GM19397 (cell line): ENCODE measurements at regions not wholly inside any gene's neighbourhood (a gene's known extent, or its start where the extent isn't known, plus 50 kb on each side); places are given as distances from the start of the nearest gene placed in this dataset.
A peak's percentile ranks its signal among the peaks of the same experiment; 100 is the strongest.

Source experiments
- ATAC-seq: cut with Tn5 transposase; IDR thresholded peaks from one replicate; pipeline ENCODE4 v1.9.1; 2021; ENCODE audit warnings: mild to moderate bottlenecking, moderate library complexity; ENCODE audit not compliant: unreplicated experiment

DNA sequence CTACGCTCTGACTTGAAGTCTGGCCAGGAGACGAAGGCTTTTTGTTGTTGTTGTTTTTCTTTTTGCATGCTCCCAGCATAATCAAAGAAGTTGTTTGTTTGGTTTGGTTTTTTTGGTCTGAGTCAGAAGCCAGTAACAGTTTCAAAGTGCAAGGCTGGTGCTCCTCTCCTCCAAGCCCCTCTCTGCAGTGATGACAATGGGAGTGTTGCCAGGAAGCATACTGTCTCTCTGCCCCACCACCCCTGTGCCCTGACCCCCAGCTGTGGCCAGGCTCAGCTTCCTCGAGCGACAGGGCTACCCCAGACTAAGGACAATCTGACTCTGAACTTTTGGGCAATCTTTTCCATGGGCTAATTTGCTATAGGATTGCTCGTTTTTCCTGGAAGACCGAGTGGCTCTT is 173.8 kb upstream of the PITX1 start:
- ATAC-seq: no peak

DNA sequence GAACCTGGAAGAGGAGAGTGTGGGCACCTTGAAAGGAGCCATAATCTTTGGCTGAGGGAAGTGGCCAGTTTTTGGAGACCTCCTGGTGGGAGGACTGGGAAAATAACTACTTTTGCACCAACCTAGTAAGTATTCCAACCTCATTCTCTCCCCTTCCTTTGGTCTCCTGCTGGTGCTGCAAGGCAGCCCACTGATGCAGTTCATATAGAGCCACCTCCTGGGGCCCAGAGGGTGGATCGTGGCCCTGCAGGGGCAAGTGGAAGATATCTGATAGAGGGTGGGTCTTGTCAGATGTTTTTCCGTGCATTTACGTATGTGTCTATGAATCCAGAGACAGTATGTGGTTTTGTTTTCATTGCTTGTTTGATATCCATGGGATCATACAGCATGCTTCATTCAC is 172.8 kb upstream of the PITX1 start:
- ATAC-seq: no peak

DNA sequence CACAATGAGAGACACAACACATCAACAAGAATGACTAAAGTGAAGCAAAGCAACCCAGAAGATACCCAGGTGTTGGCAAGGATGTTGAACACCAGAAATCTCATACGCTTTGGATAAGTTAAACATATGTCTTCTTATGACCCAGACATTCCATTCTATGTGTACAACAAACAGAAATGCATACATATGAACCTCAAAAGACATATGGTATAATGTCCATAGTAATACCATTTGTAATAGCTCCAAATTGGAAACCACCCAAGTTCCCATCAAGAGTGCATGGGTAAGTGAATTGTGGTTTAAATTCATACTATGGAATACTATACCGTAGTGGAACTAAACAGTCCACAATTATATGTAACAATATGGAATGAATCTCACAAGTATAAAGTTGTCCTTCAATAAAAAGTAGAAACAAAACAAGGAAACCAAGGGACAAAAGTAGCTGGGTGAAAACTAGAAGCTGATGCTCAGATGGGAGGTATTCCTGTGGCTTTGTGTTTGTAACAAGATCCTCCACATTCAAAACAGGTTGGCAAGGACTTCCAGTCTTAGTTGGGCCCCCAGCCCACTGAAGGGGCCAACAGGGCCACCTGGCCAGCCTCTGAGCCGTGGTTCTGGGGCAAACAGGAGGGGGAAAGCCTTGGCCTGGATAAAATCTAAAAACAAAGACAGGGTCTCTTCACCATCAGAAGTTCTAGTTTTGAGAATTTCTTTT is 171.8 kb upstream of the PITX1 start:
- ATAC-seq: no peak

GRCh38 chr5:135204151-135204600 is 170.1 kb upstream of the PITX1 start:
- no peak for ATAC-seq

GRCh38 chr5:135203593-135204036 is 169.6 kb upstream of the PITX1 start:
- ATAC-seq: no peak

DNA sequence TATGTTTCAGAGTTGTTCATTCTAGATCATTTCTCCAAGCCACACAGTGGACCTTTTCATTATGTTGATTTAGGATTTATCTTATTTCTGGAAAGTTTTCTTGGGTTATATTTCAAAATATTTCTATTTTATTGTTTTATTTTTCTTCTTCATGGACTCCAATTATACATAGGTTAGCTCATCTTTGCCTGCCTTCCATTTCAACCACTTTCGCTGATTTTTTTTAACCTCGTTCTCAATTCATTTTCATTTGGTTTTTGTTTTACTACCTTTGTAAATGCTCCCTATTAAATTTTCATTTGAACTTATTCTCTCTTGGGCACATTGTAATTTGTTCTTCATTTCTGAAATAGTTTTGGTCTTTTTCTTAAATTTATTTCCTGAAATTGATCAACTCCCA is 169.0 kb upstream of the PITX1 start:
- no peak for ATAC-seq

DNA sequence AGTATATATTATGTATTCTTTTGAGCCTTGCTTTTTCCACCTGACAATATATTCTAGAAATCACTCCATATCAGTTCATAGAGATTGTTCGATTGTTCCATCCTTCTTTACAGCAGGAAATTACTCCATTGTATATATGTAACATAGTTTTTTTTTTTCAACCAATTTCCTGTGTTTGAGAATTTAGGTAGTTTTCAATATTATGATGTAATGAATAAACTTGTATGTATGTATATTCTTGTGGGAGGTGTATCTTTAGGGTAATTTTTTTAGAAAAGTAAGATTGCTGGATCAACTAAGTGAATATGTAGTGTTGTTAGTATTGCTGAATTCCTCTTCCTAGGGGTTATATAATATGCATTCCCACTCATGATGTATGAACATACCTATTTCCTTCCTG is 165.9 kb upstream of the PITX1 start:
- no peak for ATAC-seq

DNA sequence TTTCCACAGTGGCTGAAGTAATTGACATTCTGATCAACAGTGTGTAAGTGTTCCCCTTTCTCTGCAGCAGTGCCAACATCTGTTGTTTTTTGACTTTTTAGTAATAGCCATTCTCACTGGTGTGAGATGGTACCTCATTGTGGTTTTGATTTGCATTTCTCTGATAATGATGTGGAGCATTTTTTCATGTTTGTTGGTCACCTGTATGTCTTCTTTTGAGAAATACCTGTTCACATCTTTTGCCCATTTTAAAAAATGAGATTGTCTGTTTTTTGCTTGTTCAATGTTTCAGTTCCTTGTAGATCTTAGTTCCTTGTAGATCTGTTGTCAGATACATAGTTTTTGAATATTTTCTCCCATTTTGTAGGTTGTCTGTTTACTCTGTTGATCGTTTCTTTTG is 162.5 kb upstream of the PITX1 start:
- ATAC-seq: no peak

DNA sequence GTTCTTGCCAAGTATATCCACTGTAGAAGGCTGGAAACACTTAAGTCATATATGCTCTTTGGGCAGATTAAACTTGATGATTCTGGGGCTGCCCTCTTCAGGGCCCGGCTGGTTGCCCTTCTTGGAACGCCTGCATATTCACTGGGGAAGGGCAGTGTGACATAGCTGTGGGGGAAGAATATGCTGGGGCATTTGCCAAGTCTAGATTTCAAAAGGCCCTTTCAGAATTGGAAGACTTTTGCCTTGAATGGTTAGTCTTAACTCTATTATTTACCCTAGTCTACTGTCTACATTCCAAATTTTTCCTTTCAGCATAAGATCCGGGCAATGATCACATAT is 161.2 kb upstream of the PITX1 start:
- ATAC-seq: no peak

DNA sequence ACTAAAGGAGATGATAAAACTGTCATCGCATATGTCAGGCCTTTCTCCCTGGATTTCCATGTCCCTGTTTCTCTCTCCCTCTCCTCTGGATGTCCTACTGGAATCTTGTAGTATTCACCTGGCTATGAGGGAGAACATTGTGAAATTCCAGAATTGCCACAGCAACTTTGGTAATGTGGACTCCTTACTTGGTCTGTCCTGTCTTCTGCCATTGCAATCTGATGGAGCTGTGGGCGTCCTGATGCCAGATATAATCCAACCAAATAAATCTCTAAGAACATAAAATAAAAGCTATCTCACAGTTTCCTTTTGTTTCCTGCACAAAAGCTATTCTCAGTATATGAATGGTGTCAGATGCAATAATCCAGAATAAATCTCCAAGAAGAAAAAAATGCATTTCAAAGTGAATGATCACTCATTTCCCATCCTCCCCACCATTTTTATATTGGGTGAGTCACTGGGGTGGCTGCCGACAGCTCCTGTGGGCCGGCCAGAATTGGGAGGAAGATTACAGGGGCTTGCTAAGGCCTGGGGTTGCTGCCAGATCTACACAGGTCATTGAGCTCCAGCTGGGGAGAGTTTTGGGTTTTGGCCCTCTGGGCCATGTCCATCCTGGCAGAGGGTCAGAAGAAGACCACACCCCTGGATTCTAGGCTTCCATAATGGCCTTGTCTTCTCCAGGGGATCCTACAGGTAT is 160.7 kb upstream of the PITX1 start:
- no peak for ATAC-seq

DNA sequence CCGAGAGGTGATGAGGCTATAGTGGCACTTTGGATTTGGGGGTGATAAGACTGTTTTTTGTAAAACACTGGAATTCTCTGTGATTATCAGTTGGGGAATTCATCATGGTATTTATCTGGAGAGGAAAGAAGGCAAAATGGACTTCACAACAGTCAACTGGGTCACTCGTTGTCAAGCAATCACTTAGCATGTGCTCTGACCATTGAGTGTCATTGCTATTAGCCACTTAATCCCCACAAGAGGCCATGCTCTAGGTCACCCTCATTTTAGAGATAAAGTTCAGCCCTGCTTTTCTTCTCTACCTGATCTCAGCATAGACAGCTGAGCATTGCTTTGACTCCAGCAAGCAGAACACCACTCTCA is 160.1 kb upstream of the PITX1 start:
- ATAC-seq: no peak

- no peak for ATAC-seq
These were observed 159.4 kb upstream of the PITX1 start for GRCh38 chr5:135193213-135194125.

DNA sequence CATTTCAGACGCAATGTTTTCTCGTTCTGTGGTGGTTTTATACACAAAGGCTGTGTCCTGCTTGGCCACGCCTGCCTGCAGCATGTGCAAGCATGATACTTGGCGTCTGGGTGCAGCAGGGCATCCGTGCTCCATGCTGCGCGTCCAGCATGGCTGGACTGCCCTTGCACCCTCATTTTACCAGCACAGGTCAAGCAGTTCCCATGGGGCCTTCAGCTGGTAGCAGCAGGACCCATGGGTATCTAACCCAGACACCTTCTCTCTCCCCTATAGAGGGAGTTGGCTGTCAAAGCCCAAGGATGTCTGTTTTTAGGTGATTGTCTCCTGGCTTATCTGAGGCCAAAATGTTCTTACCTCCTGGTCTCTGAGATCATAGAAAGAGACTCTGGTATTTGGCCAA is 158.3 kb upstream of the PITX1 start:
- ATAC-seq: no peak

- peak; percentile 88 for ATAC-seq
These were observed 157.2 kb upstream of the PITX1 start for GRCh38 chr5:135191084-135191826.

DNA sequence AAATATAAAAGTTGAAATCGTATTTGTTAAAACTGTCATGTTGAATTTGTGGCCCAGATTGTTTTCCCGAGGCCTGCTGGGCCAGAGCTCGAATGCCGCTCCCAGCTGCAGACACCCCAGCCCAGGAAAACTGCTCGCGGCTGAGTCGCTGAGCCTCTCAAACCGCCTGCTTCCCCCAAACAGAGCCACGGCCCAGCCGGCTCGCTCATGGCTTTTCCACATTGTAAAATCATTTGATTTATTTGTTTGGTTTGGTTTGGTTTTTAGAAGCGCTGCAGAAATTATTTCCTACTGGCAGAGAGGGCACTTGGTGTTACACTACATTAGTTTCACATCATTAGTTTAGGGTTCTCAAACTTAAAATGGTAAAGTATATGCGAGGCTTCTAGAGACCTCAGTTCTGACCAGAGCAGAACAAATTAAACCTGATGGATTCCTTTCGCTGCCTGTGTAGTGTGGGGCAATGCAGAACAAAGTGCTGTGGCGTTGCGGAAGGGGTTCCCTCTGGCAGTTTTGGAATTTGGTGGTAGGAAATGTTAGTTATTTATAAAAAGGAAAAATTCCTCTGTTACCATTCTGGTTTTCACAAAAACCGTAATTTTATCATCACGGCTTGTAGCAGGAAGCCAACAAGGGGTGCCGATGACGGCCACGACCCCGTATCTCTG is 156.5 kb upstream of the PITX1 start:
- ATAC-seq: no peak

- ATAC-seq: no peak
These were observed 155.0 kb upstream of the PITX1 start for GRCh38 chr5:135189024-135189423.

DNA sequence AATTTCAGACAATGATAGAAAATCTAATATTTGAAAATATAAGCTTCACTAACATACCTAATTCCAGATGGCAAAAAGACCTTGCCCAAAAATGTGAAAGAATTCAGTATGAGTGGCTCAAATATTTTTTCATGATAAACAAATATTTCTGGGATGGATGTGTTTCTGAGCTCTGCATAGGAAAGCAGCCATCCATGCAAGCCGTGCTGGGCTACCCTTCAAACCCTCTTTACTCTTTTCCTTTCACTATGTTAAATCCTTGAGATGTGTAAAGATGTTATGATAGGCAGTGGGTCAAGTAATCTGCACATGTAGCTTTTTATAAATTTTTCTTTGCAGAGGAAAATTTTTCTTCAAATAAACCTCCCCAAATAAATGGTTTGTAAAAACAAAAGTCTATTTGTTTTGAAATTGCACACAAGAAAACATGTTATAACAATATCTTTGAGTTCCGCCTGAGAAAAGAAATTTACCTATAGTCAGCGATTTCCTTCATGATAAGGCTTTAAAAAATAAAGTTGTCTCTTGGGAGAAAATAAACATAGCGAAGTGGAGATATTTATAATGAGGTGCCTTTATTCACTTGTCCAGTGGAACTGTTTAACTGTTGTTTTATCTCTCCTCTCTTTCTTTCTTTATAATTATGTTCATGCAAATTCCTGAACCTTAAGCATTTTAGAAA is 154.3 kb upstream of the PITX1 start:
- no peak for ATAC-seq

DNA sequence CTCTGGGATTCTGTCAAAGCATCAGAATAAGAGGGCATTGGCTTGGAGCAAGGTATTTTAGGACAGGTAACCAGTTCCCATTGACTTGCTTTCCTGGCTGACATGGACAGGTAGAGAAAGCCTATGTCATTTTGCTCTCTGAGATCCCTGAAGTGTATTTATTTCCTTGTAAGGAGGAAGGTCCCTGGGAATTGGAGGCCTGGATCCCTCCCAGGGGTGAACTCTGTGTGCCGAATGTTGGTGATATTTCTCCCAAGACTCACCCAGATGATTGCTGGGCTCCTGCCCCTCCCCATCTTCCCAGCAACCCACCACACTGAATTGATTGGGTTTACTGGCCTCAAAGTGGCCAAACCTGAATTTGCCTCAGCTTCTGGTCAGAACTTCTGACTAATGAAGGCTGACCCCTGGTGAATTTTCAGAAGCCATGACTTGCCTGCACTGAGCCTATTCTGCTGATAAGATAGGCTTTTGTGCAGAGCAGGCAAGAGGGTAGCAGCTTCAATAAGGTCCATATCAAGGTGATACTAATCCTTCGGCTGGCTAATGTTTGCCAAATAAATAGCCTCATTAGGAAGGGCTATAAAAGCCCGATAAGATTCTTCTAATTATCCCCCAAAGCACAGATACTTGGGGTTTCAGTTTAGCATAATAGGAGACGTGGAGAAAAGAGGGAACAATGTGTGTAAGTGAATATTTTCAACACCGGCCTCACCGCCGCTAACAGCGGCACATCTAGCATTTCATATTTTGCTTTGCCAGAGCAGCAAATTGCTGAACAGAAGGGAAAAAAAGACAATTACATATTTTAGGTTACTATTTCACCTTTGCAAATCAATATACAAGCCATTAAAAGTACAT is 152.9 kb upstream of the PITX1 start:
- no peak for ATAC-seq

- ATAC-seq: no peak
These were observed 151.5 kb upstream of the PITX1 start for GRCh38 chr5:135185481-135186065.
